ENCODE measurements at regions not wholly inside any gene's neighbourhood (a gene's known extent, or its start where the extent isn't known, plus 50 kb on each side); places are given as distances from the start of the nearest gene placed in this dataset.

DNA sequence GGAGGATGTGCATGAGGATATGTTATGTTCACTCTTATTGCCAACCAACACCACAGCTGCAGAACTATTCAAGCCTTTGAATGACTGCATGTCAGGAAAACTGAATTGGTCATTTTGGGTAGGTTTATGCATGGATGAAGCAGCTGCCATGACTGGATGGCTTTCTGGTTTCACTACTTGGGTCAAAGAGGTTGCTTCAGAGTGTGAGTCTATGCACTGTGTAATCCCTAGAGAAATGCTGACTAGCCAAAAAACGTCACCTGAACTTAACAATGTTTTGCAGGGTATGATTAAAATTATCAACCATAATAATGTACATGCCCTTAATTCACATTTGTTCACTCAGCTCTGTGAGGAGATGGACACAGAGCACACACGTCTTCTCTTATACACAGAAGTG, 206.7 kb upstream of the RBBP8 start:
- DNase-seq (ENCODE audit: low read depth) = no peak
- no peak overlapping the region for H3K4me3 ChIP-seq (ENCODE audit: low read depth, low read length)
- TF ChIP-seq, protein P1, sequence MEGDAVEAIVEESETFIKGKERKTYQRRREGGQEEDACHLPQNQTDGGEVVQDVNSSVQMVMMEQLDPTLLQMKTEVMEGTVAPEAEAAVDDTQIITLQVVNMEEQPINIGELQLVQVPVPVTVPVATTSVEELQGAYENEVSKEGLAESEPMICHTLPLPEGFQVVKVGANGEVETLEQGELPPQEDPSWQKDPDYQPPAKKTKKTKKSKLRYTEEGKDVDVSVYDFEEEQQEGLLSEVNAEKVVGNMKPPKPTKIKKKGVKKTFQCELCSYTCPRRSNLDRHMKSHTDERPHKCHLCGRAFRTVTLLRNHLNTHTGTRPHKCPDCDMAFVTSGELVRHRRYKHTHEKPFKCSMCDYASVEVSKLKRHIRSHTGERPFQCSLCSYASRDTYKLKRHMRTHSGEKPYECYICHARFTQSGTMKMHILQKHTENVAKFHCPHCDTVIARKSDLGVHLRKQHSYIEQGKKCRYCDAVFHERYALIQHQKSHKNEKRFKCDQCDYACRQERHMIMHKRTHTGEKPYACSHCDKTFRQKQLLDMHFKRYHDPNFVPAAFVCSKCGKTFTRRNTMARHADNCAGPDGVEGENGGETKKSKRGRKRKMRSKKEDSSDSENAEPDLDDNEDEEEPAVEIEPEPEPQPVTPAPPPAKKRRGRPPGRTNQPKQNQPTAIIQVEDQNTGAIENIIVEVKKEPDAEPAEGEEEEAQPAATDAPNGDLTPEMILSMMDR (IDR thresholded peaks at IDR 0.05; ENCODE audit: insufficient read depth, low read depth, low read length) = no peak

DNA sequence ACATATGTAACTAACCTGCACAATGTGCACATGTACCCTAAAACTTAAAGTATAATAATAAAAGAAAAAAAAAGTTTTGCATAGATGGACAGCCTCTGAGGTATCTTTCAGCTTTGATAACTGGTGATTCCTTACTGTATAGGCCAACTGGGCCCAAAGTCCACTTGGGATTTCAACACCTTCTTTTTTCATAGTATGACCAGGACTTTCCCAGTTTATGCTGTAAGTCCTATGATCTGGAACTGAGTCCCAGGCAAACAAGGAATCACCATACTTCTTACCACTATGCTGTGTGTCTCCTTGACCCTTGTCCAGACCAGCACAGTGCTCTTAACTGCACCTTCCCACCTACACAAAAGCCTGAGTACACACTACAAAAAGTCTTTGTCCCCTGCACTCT, 205.1 kb upstream of the RBBP8 start:
- H3K4me3 ChIP-seq (ENCODE audit: low read depth, low read length) = no peak overlapping the region
- TF ChIP-seq, protein P1 (IDR thresholded peaks at IDR 0.05; ENCODE audit: insufficient read depth, low read depth, low read length) = no peak
- no peak for DNase-seq (ENCODE audit: low read depth)

- no peak overlapping the region for H3K4me3 ChIP-seq (ENCODE audit: low read depth, low read length)
- TF ChIP-seq, protein P1 (IDR thresholded peaks at IDR 0.05; ENCODE audit: insufficient read depth, low read depth, low read length) = no peak
Observed at GRCh38 chr18:22728481-22729105, 204.5 kb upstream of the RBBP8 start.

GRCh38 chr18:22731398-22731797, 201.7 kb upstream of the RBBP8 start:
- no peak for DNase-seq (ENCODE audit: low read depth)
- H3K4me3 ChIP-seq (ENCODE audit: low read depth, low read length) = no peak overlapping the region
- TF ChIP-seq, protein P1 (IDR thresholded peaks at IDR 0.05; ENCODE audit: insufficient read depth, low read depth, low read length) = no peak

More at GRCh38 chr18:22728481-22729105, 204.5 kb upstream of the RBBP8 start:
- no peak for DNase-seq (ENCODE audit: low read depth)

DNA sequence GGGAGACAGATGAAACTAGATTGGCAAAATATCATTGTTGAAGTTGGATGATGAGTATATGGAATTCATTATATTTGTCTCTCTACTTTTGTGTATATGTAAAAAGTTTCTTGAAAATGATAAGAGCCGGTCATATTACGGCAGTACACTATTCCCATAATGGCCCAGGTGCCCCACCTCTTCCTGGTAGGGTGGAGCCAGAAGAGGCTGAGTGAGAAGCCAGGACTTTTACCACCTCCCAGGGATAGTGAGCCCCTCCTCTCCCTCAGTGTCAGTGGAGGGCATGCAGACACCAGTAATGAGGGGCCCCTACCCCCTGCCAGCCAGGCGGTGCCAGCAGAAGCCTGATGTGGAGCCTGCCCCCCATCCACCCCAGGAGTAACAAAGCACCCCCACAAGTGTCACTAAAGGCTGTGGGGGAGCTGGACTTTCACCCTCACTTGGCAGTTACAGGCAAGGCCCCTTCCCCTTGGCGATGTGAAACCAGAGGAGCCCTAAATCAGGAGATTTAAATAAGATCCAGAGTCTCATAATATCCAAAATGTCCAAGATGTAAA, 198.9 kb upstream of the RBBP8 start:
- no peak for DNase-seq (ENCODE audit: low read depth)
- H3K4me3 ChIP-seq (ENCODE audit: low read depth, low read length) = no peak overlapping the region
- TF ChIP-seq, protein P1 (IDR thresholded peaks at IDR 0.05; ENCODE audit: insufficient read depth, low read depth, low read length) = no peak

GRCh38 chr18:22734791-22735627, 198.1 kb upstream of the RBBP8 start:
- H3K4me3 ChIP-seq (ENCODE audit: low read depth, low read length) = no peak overlapping the region
- peak; percentile 18 for DNase-seq (ENCODE audit: low read depth)
- TF ChIP-seq, protein P1 (IDR thresholded peaks at IDR 0.05; ENCODE audit: insufficient read depth, low read depth, low read length) = no peak
